ENCODE measurements at regions not wholly inside any gene's neighbourhood (a gene's known extent, or its start where the extent isn't known, plus 50 kb on each side); places are given as distances from the start of the nearest gene placed in this dataset.

DNA sequence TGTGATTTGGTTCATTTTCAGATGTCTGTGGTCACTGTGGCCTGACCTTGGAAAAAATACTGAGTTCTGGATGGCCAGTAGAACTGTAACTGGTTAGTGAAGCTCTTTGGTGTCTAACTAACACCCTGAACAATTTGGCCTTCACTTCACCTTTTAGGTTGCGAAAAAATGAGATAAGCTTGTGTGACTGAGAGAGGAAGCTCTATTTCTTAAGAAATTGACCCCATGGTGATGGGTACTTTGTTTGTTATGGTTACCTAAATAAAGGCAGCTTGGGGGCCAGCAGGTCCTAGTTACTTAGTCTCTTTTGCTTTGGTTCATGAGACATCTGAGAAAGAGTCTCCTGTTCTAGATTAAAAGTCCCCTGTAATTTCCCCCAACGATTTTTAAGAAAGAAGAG is 181.6 kb downstream of the ZNF326 start:
- no peak for ATAC-seq

DNA sequence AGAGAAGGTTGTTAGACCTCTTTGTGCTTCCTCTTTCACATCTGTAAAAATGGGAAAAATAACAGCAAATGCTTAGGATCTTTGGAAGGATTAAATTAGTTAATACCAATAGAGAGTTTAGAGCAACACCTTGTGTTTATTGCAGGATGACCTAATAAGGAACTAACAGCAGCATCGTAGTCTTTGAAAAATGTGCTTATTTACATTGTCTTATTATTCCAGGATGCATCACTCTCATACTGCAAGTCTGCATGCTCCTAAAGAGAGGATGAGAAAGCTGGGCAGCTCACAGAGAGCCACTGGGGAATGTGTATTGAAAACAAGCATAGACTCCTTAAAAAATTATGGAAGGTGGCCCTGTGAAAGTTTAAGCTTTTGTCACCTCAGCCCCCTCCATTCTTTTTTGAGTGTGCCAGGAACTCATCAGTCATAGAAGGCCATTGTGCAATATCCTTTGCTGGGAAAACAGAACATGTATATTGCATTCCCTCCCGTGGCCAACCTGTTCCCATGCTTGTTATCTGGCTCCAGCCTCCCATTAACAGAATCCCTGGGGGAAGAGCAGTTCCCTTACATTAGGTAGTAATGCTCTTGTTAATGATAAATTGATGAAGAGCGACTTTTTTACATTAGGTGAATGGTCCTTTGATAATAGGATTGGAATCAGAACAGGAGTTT is 180.7 kb downstream of the ZNF326 start:
- no peak for FAIRE-seq
- Histone ChIP-seq H3K36me3 (no peaks in the 10 kb centered on the region), H3K4me3 (no peak overlapping the region), H3K27me3 (no peaks in the 10 kb centered on the region), H3K27ac (peak overlapping the region in 2 of 4 donors; percentile 40 to 55), H3K4me1 (peaks cover 0 to 3% (median 0%) of the 10 kb centered on the region in 3 donors), H3K9me3 (no peaks in the 10 kb centered on the region)
- TF ChIP-seq, protein P1, sequence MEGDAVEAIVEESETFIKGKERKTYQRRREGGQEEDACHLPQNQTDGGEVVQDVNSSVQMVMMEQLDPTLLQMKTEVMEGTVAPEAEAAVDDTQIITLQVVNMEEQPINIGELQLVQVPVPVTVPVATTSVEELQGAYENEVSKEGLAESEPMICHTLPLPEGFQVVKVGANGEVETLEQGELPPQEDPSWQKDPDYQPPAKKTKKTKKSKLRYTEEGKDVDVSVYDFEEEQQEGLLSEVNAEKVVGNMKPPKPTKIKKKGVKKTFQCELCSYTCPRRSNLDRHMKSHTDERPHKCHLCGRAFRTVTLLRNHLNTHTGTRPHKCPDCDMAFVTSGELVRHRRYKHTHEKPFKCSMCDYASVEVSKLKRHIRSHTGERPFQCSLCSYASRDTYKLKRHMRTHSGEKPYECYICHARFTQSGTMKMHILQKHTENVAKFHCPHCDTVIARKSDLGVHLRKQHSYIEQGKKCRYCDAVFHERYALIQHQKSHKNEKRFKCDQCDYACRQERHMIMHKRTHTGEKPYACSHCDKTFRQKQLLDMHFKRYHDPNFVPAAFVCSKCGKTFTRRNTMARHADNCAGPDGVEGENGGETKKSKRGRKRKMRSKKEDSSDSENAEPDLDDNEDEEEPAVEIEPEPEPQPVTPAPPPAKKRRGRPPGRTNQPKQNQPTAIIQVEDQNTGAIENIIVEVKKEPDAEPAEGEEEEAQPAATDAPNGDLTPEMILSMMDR (IDR thresholded peaks at IDR 0.05): no peak
- WGBS, 2 donors: 10 to 15% methylated on average over 3 of the region's 3 CpGs
- peak; percentile 40 to 88 (median 80) for ATAC-seq
- DNase-seq: peak in 1 of 6 donors; percentile 22
- intact Hi-C loops (cut with DNase I): no loop called here

More for the DNA sequence above, 181.6 kb downstream of the ZNF326 start:
- Histone ChIP-seq H3K27ac (peak overlapping the region in 2 of 4 donors; percentile 40 to 55), H3K9me3 (no peaks in the 10 kb centered on the region), H3K4me3 (no peak overlapping the region), H3K36me3 (no peaks in the 10 kb centered on the region), H3K4me1 (peaks cover 0 to 3% (median 0%) of the 10 kb centered on the region in 3 donors), H3K27me3 (no peaks in the 10 kb centered on the region)
- TF ChIP-seq, protein P1 (IDR thresholded peaks at IDR 0.05): no peak
- FAIRE-seq: no peak
- intact Hi-C loops (cut with DNase I): no loop called here
- 22 to 30% methylated on average over 2 of the region's 2 CpGs for WGBS, 2 donors
- no peak for DNase-seq

DNA sequence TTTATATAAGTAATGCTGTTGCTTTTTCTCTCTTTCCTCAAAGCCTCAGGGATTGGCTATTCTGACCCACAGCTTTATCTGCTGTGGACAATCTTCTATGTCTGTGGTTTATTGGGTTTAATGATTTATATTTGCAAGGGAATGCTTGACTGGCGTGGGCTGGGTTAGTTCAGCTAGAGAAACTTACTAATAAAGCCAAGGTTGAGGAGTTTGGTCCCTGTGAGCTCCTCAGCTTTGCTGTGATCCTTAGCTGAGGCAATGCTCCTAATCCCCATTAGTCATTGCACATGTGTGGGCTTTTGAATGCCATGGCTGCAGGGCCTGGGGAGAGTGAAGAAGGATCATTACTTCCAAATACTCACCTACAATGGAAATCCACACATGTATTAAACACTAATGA is 179.3 kb downstream of the ZNF326 start:
- H3K27ac ChIP-seq: no peak overlapping the region
- 23 to 29% methylated on average over 1 of the region's 1 CpG for WGBS, 2 donors
- ATAC-seq (peak in 1 of 4 donors; percentile 29), FAIRE-seq (no peak), DNase-seq (no peak)
- H3K36me3 ChIP-seq: no peaks in the 10 kb centered on the region
- intact Hi-C loops (cut with DNase I): no loop called here
- TF ChIP-seq, protein P1 (IDR thresholded peaks at IDR 0.05): no peak
- H3K4me3 ChIP-seq: no peak overlapping the region
- peaks cover 0 to 3% (median 0%) of the 10 kb centered on the region in 3 donors for H3K4me1 ChIP-seq
- no peaks in the 10 kb centered on the region for H3K9me3 ChIP-seq
- no peaks in the 10 kb centered on the region for H3K27me3 ChIP-seq

DNA sequence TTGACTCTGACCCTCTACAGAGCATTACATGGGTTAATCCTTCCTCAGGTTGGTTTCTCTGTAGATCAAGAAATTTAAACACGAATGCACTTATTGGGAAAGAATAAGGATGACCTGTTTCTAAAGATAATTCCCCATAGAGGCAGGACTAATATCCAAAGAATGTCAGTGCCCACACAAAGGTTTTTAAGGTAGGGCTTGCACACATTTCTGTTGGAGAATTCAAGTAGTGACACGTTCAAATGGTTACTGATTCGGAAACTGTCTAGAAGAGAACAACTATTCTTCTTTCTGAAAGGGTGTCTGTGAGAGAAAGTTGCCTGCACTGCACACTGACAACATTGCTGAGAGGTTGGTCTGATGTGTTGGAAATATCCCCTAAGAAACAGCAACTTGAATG is 167.3 kb downstream of the ZNF326 start:
- FAIRE-seq: no peak
- no peaks in the 10 kb centered on the region for H3K9me3 ChIP-seq
- DNase-seq: no peak
- H3K27ac ChIP-seq: no peak overlapping the region
- no peaks in the 10 kb centered on the region for H3K4me1 ChIP-seq
- H3K36me3 ChIP-seq: no peaks in the 10 kb centered on the region
- no peak for ATAC-seq
- H3K4me3 ChIP-seq: no peak overlapping the region
- WGBS, 2 donors: 48 to 72% methylated on average over 3 of the region's 3 CpGs
- intact Hi-C loops (cut with DNase I): no loop called here
- no peaks in the 10 kb centered on the region for H3K27me3 ChIP-seq
- TF ChIP-seq, protein P1 (IDR thresholded peaks at IDR 0.05): no peak

DNA sequence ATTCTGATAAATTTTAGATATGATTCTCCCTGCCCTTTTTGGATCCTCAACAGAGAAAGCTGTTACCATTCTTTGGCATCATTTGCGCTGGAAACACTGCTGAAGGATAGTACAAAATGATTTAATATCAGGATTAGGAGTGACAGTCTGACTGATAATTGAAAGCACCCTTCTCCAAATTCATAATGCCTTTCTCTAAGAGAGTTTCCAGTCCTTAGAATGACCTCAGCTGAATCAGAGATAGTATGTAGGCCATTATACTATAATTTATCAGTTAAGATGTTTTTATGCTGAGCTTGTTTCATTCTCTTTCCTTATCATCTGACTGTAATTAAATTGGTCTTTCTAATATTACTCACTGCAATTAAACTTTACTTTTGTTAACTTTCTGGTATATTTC is 166.7 kb downstream of the ZNF326 start:
- FAIRE-seq (no peak), ATAC-seq (no peak), DNase-seq (no peak)
- intact Hi-C loops (cut with DNase I): no loop called here
- Histone ChIP-seq H3K4me1 (no peaks in the 10 kb centered on the region), H3K27ac (no peak overlapping the region), H3K36me3 (no peaks in the 10 kb centered on the region), H3K9me3 (no peaks in the 10 kb centered on the region), H3K27me3 (no peaks in the 10 kb centered on the region), H3K4me3 (no peak overlapping the region)
- WGBS, 2 donors: 81 to 88% methylated on average over 1 of the region's 1 CpG
- TF ChIP-seq, protein P1 (IDR thresholded peaks at IDR 0.05): no peak

Measured in pancreas (tissue), 10 donors.